Hematopoietic multipotent progenitor cell treated with erythropoietin and hydrocortisone succinate and interleukin-3 and kit ligand, for 15 days (in vitro differentiated cells): ENCODE measurements at regions not wholly inside any gene's neighbourhood (a gene's known extent, or its start where the extent isn't known, plus 50 kb on each side); places are given as distances from the start of the nearest gene placed in this dataset.
"Not testable (repeated sequence)": the region's sequence is repeated elsewhere in the genome, so short reads cannot be mapped to it uniquely, and the experiment has no call there.

Source experiments
- DNase-seq: peaks from one replicate; pipeline ENCODE4 v3.0.0-alpha.2; 2015; ENCODE audit warnings: low spot score

- DNase-seq = no peak
Observed at GRCh38 chr19:27821418-27822018, 1391.4 kb downstream of the UQCRFS1 start.

DNA sequence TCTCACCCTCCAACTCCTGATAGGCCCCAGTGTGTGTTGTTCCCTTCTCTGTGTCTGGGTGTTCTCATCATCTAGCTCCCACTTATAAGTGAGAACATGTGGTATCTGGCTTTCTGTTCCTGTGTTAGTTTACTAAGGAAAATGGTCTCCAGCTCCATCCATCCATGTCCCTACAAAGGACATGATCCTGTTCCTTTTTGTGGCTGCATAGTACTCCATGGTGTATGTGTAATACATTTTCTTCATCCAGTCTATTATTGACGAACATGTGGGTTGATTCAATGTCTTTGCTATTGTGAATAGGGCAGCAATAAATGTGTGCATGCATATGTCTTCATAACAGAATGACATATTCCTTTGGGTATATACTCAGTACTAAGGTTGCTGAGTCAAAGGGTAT lies 1397.0 kb downstream of the UQCRFS1 start:
- no peak for DNase-seq

DNA sequence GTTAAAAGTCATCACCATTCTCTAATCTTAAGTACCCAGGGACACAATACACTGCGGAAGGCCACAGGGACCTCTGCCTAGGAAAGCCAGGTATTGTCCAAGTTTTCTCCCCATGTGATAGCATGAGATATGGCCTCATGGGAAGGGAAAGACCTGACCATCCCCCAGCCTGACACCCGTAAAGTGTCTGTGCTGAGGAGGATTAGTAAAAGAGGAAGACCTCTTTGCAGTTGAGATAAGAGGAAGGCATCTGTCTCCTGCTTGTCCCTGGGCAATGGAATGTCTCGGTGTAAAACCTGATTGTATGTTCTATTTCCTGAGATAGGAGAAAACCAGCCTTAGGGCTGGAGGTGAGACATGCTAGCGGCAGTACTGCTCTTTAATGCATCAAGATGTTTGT lies 1398.1 kb downstream of the UQCRFS1 start:
- not testable (repeated sequence) for DNase-seq

DNA sequence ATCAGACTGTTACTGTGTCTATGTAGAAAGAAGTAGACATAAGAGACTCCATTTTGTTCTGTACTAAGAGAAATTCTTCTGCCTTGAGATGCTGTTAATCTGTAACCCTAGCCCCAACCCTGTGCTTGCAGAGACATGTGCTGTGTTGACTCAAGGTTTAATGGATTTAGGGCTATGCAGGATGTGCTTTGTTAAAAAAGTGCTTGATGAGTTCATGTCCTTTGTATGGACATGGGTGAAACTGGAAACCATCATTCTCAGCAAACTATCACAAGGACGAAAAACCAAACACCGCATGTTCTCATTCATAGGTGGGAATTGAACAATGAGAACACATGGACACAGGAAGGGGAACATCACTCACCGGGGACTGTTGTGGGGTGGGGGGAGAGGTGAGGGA lies 1398.7 kb downstream of the UQCRFS1 start:
- not testable (repeated sequence) for DNase-seq

DNA sequence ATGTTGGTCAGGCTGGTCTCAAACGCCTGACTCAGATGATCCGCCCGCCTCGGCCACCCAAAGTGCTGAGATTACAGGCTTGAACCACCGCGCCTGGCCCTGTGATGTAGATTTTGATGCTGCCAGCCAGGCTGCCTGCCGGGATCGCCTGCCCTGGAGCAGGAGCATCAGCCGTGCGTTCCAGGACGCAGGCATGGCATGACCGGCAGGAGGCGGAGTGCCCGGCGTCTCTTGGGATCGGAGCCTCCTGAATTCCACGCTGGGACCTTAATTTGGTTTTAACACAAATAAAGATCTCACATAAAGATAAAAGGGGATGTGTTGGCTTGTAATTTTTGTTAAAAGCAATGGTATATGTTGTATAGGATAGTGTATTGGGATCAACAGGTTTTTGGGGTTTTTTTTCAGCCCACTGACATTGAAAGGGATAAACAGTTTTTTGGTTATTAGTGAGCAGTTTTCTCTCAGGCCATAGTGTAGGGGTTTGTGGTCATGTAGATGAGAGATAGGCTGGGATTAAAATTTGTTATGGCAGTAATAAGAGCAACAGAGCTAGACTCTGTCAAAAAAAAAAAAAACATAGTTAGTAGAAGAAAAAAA lies 1406.4 kb downstream of the UQCRFS1 start:
- no peak for DNase-seq

DNA sequence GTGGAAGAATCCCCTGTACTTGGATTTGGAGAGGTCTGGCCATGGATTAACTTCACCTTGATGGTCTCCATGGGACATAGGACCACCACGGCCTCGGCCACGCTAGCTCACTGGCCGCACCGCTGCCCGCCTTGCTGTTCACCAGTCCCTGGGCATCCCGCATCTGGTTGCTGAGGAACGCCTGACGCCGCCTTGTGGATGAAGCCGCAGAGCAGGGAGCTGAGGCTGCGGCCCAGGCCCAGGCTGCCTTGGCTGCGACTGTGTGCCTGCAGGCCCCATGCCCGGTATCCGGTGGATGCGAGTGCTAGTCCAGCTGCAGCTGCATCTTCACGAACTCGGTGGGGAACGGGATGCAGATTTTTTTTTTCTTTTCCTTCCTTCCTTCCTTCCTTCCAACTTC lies 1407.1 kb downstream of the UQCRFS1 start:
- DNase-seq = no peak

DNA sequence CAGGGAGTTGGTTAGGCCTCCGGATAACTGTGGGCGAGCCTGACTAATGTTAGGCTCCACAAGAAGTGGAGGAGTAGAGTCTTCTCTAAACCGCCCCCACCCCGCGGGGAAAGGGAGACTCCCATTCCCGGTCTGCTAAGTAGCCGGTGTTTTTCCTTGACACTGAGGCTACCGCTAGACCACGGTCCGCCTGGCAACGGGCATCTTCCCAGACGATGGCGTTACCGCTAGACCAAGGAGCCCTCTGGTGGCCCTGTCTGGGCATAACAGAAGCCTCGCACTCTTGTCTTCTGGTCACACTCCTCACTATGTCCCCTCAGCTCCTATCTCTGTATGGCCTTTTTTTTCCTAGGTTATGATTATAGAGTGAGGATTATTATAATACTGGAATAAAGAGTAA lies 1410.7 kb downstream of the UQCRFS1 start:
- not testable (repeated sequence) for DNase-seq

- no peak for DNase-seq
Observed at GRCh38 chr19:27796540-27796939, 1416.4 kb downstream of the UQCRFS1 start.

DNA sequence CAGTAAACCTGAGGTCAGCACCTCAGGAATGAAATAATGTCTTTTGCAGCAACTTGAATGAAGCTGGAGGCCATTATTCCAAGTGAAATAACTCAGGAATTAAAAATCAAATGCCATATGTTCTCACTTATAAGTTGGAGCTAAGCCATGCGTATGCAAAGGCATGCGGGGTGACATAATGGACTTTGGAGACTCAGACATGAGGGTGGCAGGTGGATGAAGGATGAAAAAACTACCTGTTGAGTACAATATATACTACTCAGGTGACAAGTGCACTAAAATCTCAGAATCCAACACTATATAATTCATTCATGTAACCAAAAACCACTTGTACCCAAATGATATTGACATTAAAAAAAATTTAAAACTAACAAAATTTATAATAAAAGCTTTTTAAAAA lies 1416.9 kb downstream of the UQCRFS1 start:
- DNase-seq = no peak

DNA sequence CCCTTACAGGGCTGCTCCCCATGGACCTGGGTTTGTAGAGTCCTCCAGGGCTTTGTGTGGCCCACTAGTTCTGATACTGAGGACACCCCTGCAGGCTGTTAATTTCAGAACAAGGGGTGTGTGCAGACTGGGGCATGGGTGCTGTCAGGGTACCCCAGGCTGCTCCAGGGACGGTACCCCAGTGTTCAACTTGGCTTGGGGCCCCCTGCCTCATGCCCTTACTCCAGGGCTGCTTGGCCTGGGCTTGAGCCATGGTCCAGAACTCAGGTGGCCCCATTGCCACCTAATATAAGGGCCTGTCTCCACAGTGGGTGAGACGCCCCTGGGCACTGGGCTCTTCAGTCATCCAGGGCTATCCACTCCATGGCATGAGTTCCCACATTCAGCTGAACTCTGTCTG lies 1417.6 kb downstream of the UQCRFS1 start:
- no peak for DNase-seq

DNA sequence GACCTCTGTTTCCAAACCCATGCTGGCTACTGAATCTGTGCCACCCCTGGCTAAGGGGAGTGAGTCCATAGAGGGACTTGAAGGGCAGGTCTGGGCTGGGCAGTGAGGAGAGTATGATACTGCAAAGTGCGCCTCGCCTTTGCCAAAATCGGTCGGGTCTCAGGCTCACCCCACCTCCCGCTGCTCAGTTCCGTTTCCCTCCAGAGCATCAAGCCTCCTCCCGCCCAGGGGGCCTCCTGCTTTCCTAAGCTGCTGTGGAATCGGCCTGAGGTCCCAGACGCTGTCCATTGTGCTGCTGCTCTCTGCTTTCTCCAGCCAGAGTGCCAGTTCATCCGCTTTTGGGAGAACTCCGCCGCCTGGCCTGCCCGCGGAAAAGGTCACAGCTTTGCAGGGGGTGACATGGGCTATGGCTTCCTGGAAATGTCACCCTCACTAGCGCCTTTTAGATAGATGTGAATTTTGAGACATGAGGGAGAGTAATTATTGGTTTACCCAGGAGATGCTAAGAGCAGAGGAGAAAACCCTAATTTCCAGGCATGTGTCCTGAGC lies 1418.4 kb downstream of the UQCRFS1 start:
- DNase-seq = no peak

DNA sequence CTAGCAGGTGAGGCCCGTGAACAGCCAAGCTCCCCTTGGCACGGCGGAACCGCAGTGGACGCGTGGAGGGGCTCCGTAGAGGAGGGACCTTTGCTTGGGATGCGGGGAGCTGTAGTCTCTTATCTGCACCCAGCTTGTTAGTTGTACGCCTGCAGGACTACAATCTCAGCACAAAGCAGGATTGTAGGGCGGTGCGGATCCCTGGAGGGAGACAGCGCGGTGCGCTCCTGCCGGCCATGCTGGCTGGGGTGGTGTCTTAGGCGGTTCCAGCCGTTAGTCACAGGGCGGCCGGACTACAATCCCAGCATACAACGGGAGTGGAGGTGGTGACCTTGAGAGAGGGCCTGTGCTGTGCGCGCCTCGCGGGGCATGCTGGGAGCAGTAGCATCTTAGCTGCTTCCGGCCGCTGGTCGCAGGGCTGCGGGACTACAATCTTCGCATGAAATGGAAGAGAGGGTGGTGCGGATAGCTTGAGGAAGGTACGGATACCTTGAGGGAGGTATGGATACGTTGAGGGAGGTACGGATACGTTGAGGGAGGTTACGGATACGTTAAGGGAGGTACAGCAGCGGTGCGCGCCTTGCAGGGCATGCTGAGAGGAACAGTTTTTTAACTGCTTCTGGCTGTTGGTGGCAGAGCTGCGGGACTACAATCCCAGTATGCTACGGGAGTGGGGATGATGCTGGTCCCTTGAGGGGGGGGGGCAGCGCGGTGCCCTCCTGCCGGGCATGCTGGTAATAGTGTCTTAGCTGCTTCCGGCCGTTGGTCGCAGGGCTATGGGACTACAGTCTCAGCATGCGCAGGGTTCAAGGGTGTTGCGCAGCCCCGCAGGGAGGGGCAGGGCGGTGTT lies 1419.1 kb downstream of the UQCRFS1 start:
- DNase-seq = peak; percentile 73

DNA sequence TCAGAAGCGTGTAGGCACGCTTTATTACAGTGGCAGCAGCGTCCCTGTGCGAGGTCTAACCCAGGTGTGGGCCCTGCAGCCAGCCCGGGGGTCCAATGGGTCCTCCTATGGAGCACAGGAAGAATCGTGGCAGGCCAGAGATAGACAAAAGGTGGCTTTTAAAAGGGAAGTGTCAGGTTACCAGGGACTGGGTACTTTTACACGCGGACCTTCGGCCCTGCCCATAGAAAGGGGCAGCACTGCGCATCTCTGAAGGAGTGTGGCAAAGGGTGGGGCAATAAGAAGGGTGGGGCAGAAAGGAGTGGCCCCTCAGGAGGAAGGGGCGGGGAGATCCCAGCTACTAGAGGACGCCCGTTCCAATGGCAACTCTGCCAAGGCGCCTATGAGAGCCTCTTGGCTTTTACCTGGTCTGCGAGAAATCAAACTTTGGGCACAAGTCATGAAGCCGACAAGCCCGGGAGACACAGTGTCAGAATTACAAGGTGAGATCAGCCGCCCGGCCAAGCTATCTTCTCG lies 1419.8 kb downstream of the UQCRFS1 start:
- DNase-seq = peak; percentile 11

- DNase-seq = no peak
Observed at GRCh38 chr19:27792576-27793127, 1420.3 kb downstream of the UQCRFS1 start.

DNA sequence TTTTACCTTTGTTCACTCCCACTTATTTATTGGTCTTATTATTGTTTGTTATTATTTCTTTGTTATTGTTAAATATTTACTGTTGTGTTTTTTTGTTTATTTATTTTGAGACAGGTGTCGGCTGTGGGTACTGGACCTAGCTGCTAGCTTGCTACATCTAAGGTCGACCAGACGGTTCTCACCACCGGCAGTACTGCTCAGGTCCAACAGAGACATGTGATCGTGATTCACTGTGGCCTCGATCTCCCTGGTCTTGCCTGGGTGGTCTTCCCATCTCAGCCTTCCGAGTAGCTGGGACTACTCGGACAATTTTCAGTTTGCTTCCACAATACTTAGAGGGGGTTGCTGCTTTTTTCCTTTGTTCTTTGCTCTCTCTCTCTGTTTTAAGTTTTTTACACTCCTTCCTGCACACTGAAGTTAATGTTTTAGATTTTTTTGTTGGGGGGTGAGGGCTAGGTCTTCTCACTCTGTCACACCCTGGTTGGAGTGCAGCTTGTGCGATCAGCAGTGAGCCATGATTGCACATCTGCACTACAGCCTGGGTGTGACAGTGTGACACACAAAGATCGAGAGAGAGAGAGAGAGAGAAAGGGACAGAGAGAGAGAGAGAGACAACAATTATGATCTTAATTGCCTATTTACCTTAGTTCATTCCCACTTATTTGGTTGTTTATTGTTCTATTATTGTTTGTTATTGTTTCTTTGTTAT lies 1432.4 kb downstream of the UQCRFS1 start:
- no peak for DNase-seq

DNA sequence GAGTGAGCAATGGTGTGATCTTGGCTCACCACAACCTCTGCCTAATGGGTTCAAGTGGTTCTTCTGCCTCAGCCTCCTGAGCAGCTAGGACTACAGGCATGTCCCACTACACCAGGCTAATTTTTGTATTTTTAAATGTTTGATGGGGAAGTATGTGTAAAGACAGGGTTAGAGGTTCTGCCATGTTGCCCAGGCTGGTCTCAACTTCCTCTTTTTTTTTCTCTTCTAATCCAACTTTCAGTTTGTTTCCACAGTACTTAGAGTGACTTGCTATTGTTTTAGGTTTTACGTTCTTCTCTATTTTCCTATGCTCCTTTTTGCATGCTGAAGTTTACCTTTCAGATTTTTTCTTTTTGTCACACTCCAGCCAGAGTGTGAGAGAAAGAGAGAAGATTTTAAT lies 1433.0 kb downstream of the UQCRFS1 start:
- no peak for DNase-seq

DNA sequence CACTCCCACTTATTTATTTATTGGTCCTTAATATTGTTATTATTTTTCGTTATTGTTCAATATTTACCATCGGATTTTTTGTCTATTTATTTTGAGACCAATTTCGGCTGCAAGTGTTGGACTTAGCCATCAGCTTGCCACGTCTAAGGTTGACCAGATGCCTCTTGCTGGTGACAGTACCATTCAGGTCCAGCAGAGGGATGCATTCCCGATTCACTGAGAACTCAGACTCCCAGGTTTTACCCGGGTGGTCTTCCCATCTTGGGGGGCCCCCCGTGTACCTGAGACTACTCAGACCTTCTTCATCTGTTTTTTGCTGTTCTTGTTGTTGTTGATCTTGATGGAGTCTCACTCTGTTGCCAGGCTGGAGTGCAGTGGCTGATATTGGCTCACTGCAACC lies 1435.2 kb downstream of the UQCRFS1 start:
- no peak for DNase-seq

- DNase-seq = no peak
Observed at GRCh38 chr19:27777242-27777641, 1435.7 kb downstream of the UQCRFS1 start.

GRCh38 chr19:27776524-27776923 lies 1436.4 kb downstream of the UQCRFS1 start:
- no peak for DNase-seq

GRCh38 chr19:27776020-27776419 lies 1436.9 kb downstream of the UQCRFS1 start:
- no peak for DNase-seq

- DNase-seq = no peak
Observed at GRCh38 chr19:27775395-27775794, 1437.6 kb downstream of the UQCRFS1 start.

GRCh38 chr19:27774827-27775226 lies 1438.1 kb downstream of the UQCRFS1 start:
- peak; percentile 3 for DNase-seq
